ENCODE measurements at regions not wholly inside any gene's neighbourhood (a gene's known extent, or its start where the extent isn't known, plus 50 kb on each side); places are given as distances from the start of the nearest gene placed in this dataset.

DNA sequence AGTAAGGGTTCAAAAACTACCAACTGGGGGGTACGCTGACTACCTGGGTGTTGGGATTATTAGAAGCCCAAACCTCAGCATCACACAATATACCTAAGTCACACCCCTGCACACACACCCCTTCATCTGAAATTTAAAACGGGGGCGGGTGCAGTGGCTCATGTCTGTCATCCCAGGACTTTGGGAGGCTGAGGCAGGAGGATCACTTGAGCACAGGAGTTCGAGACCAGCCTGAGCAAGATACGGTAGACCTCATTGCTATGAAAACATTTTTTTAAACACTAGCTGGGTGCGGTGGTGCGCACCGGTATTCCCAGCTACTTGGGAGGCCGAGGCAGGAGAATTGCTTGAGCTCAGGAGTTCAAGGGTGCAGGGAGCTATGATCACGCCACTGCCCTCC lies 331.0 kb downstream of the ASMT start:
- DNase-seq (ENCODE audit: low read depth in 1 of 2, low spot score in 1 of 2), result no peak
- TF ChIP-seq SPI1 (IDR thresholded peaks at IDR 0.05; ENCODE audit: borderline replicate concordance, low read depth), result no peak
- no peak for TF ChIP-seq GABPA (IDR thresholded peaks at IDR 0.05; ENCODE audit: low read depth)
- TF ChIP-seq, protein P1, sequence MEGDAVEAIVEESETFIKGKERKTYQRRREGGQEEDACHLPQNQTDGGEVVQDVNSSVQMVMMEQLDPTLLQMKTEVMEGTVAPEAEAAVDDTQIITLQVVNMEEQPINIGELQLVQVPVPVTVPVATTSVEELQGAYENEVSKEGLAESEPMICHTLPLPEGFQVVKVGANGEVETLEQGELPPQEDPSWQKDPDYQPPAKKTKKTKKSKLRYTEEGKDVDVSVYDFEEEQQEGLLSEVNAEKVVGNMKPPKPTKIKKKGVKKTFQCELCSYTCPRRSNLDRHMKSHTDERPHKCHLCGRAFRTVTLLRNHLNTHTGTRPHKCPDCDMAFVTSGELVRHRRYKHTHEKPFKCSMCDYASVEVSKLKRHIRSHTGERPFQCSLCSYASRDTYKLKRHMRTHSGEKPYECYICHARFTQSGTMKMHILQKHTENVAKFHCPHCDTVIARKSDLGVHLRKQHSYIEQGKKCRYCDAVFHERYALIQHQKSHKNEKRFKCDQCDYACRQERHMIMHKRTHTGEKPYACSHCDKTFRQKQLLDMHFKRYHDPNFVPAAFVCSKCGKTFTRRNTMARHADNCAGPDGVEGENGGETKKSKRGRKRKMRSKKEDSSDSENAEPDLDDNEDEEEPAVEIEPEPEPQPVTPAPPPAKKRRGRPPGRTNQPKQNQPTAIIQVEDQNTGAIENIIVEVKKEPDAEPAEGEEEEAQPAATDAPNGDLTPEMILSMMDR (IDR thresholded peaks at IDR 0.05; ENCODE audit: insufficient read depth, low read length), result no peak
- no peak for TF ChIP-seq REST (IDR thresholded peaks at IDR 0.05; ENCODE audit: insufficient replicate concordance, low read depth)
- no peak for TF ChIP-seq POLR2AphosphoS5 (IDR thresholded peaks at IDR 0.05; ENCODE audit: low read depth)
- H3K4me3 ChIP-seq (replicated peaks; ENCODE audit: insufficient read depth, low read length), result no peak overlapping the region

DNA sequence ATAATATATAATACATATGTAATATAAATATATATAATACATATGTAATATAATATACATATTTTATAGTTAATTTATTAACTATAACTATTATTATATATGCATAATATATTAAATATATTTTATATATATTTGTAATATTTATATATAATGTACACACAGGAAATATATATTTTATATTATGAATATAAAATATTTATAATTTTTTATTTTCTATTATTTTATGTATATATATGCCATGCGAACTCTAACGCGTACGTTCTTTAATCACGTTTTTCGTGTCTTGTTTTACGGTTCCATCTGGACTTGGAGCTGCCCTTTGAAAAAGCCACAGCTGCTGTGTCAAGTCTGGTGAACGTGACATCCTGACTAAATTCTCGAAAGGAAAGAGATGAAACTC lies 332.1 kb downstream of the ASMT start:
- TF ChIP-seq REST (IDR thresholded peaks at IDR 0.05; ENCODE audit: insufficient replicate concordance, low read depth), result no peak
- TF ChIP-seq, protein P1 (IDR thresholded peaks at IDR 0.05; ENCODE audit: insufficient read depth, low read length), result no peak
- no peak for TF ChIP-seq POLR2AphosphoS5 (IDR thresholded peaks at IDR 0.05; ENCODE audit: low read depth)
- no peak overlapping the region for H3K27ac ChIP-seq (replicated peaks)
- no peaks in the 10 kb centered on the region for H3K27me3 ChIP-seq (ENCODE audit: insufficient read depth, poor library complexity, severe bottlenecking)
- H3K4me3 ChIP-seq (replicated peaks; ENCODE audit: insufficient read depth, low read length), result no peak overlapping the region
- no peak for DNase-seq (ENCODE audit: low read depth in 1 of 2, low spot score in 1 of 2)

More for the DNA sequence above, 331.0 kb downstream of the ASMT start:
- Histone ChIP-seq H3K27me3 (ENCODE audit: insufficient read depth, poor library complexity, severe bottlenecking) (no peaks in the 10 kb centered on the region), H3K27ac (replicated peaks) (no peak overlapping the region)
